ENCODE measurements at regions not wholly inside any gene's neighbourhood (a gene's known extent, or its start where the extent isn't known, plus 50 kb on each side); places are given as distances from the start of the nearest gene placed in this dataset.

GRCh38 chr6:6377621-6378020 is 57.2 kb upstream of the F13A1 start:
- TF ChIP-seq JUND (IDR thresholded peaks at IDR 0.05) (no peak), CTCF (IDR thresholded peaks at IDR 0.05; ENCODE audit: low read depth, low read length, missing input control) (no peak)

All from liver (tissue), 3 donors.